GM23338 (cell line): ENCODE measurements at regions not wholly inside any gene's neighbourhood (a gene's known extent, or its start where the extent isn't known, plus 50 kb on each side); places are given as distances from the start of the nearest gene placed in this dataset.

Experiments
- EZH2 ChIP-seq: fragments of 200-600 bp; sonication (generic); IDR thresholded peaks from one replicate; pipeline ENCODE4 v1.8.0; 2017; ENCODE audit warnings: antibody characterized with exemption, mild to moderate bottlenecking, low read depth; ENCODE audit not compliant: unreplicated experiment
- EZH2phosphoT487 ChIP-seq: fragments of 200-600 bp; sonication (generic); IDR thresholded peaks from one replicate; pipeline ENCODE4 v1.8.1; 2018; ENCODE audit warnings: antibody characterized with exemption; ENCODE audit not compliant: unreplicated experiment
- POLR2AphosphoS5 ChIP-seq: IDR thresholded peaks from 2 replicates; pipeline ENCODE4 v1.6.1; 2016; ENCODE audit warnings: antibody characterized with exemption, low read depth
- ZNF331 ChIP-seq: fragments of 250-450 bp; sonication (Bioruptor Pico); IDR thresholded peaks from 2 replicates; pipeline ENCODE4 v1.5.0; 2020; ENCODE audit warnings: low read depth, mild to moderate bottlenecking, moderate library complexity
- TF ChIP-seq, protein P1 (sequence below), 2 experiments: fragments of 200-600 bp in 1 of 2; sonication (generic) in 1 of 2; conservative IDR thresholded peaks; 2 replicates each; pipeline versions ENCODE4 v1.5.1 to v1.6.1; 2016 to 2017; ENCODE audit warnings: antibody characterized with exemption in 2 of 2, low read depth in 2 of 2, mild to moderate bottlenecking in 2 of 2, moderate library complexity in 1 of 2

DNA sequence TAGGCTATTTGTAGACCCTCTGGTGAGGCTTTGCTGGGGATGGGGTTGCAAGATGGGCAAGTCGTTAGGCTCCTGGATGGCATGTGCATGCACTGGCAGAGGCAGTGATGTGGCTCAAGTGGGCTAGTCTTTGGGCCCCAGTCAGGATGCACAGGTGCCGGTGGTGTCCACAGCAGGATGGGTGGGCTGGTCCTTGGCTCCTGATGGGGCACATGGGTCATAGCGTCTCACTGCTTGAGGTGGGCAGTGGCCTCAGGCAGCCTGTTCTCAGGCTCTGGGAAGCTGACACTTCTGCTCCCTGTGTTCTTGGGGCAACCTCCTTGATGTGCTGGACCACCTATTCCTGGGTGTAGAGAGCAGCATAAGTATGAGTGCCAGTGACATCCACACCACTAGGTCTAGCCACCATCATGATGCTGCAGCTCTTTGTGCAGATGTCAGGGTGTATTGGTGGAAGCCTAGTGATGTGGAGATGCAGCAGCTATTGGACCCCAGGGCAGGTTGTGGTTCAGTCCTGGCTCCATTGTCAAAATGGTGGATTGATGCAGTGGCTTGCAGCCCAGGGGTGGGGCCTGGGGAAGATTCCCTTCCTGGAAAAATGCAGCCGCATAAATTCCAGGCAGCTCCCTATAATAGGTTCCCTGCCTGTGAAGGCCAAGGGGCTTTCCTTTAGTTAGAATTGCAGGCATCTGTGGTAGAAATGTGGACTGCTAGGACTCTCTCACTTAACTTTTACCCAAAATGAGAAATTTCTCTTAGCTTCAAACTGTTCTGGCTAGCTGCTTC lies 742.5 kb upstream of the MDGA2 start:
- TF ChIP-seq, protein P1, sequence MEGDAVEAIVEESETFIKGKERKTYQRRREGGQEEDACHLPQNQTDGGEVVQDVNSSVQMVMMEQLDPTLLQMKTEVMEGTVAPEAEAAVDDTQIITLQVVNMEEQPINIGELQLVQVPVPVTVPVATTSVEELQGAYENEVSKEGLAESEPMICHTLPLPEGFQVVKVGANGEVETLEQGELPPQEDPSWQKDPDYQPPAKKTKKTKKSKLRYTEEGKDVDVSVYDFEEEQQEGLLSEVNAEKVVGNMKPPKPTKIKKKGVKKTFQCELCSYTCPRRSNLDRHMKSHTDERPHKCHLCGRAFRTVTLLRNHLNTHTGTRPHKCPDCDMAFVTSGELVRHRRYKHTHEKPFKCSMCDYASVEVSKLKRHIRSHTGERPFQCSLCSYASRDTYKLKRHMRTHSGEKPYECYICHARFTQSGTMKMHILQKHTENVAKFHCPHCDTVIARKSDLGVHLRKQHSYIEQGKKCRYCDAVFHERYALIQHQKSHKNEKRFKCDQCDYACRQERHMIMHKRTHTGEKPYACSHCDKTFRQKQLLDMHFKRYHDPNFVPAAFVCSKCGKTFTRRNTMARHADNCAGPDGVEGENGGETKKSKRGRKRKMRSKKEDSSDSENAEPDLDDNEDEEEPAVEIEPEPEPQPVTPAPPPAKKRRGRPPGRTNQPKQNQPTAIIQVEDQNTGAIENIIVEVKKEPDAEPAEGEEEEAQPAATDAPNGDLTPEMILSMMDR (conservative IDR thresholded peaks at IDR 0.05; ENCODE audit: low read depth in 2 of 2): no peak
- no peak for TF ChIP-seq EZH2
- no peak for TF ChIP-seq POLR2AphosphoS5
- no peak for TF ChIP-seq ZNF331
- no peak for TF ChIP-seq EZH2phosphoT487
